Mammary epithelial cell (primary cell): ENCODE measurements at regions not wholly inside any gene's neighbourhood (a gene's known extent, or its start where the extent isn't known, plus 50 kb on each side); places are given as distances from the start of the nearest gene placed in this dataset.

Source experiments
- EZH2 ChIP-seq: IDR thresholded peaks from 2 replicates; pipeline ENCODE4 v1.6.1; 2012; ENCODE audit warnings: low read length, inconsistent platforms, borderline replicate concordance
- TF ChIP-seq, protein P1 (sequence below), 2 donors: IDR thresholded peaks in 1 of 2; conservative IDR thresholded peaks in 1 of 2; 2 replicates each; pipeline ENCODE4 v1.5.1; 2011 to 2012; ENCODE audit warnings: inconsistent platforms in 2 of 2, low read length in 2 of 2, mild to moderate bottlenecking in 2 of 2, control low read depth in 1 of 2, low read depth in 1 of 2; ENCODE audit not compliant: insufficient read depth in 1 of 2; ENCODE audit errors: extremely low read depth in 1 of 2

- TF ChIP-seq EZH2, result no peak
- TF ChIP-seq, protein P1, sequence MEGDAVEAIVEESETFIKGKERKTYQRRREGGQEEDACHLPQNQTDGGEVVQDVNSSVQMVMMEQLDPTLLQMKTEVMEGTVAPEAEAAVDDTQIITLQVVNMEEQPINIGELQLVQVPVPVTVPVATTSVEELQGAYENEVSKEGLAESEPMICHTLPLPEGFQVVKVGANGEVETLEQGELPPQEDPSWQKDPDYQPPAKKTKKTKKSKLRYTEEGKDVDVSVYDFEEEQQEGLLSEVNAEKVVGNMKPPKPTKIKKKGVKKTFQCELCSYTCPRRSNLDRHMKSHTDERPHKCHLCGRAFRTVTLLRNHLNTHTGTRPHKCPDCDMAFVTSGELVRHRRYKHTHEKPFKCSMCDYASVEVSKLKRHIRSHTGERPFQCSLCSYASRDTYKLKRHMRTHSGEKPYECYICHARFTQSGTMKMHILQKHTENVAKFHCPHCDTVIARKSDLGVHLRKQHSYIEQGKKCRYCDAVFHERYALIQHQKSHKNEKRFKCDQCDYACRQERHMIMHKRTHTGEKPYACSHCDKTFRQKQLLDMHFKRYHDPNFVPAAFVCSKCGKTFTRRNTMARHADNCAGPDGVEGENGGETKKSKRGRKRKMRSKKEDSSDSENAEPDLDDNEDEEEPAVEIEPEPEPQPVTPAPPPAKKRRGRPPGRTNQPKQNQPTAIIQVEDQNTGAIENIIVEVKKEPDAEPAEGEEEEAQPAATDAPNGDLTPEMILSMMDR (conservative IDR thresholded peaks at IDR 0.05 in 1 of 2, IDR thresholded peaks at IDR 0.05 in 1 of 2; ENCODE audit: extremely low read depth in 1 of 2, insufficient read depth in 1 of 2, low read depth in 1 of 2, low read length in 2 of 2), result no peak
These were observed 1826.9 kb upstream of the DEFB115 start for GRCh38 chr20:29430531-29430930.
